Fibroblast of pulmonary artery (primary cell): ENCODE measurements at regions not wholly inside any gene's neighbourhood (a gene's known extent, or its start where the extent isn't known, plus 50 kb on each side); places are given as distances from the start of the nearest gene placed in this dataset.

Source experiments
- DNase-seq: peaks from one replicate; pipeline ENCODE4 v3.0.0-alpha.2; 2010; ENCODE audit warnings: low read depth
- H3K4me3 ChIP-seq: replicated peaks from 2 replicates; pipeline ENCODE4 v1.5.1; 2011; ENCODE audit warnings: low read depth, mild to moderate bottlenecking, control low read depth, low read length, moderate library complexity
- TF ChIP-seq, protein P1 (sequence below): IDR thresholded peaks from 2 replicates; pipeline ENCODE4 v1.5.1; 2011; ENCODE audit warnings: mild to moderate bottlenecking, control low read depth, low read length, inconsistent platforms; ENCODE audit errors: missing control alignments

DNA sequence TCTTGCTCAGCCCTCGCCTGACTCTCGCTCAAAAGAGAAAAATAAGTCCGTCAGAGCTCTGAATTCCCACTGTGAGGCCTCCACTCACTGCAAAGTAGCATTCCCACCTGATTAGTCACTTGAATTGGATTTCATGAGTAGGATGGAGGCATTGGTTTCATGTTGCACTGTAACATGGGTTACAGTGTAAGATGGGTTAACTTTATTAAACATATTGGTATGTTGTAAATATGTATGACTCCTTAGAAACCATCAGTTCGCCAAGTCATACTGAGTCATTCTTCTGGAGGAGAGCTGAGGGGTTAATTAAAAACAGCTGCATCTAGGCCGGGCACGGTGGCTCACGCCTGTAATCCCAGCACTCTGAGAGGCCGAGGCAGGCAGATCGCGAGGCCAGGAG is 93.8 kb upstream of the BNC2 start:
- no peak overlapping the region for H3K4me3 ChIP-seq
- peak; percentile 57 for DNase-seq
- TF ChIP-seq, protein P1, sequence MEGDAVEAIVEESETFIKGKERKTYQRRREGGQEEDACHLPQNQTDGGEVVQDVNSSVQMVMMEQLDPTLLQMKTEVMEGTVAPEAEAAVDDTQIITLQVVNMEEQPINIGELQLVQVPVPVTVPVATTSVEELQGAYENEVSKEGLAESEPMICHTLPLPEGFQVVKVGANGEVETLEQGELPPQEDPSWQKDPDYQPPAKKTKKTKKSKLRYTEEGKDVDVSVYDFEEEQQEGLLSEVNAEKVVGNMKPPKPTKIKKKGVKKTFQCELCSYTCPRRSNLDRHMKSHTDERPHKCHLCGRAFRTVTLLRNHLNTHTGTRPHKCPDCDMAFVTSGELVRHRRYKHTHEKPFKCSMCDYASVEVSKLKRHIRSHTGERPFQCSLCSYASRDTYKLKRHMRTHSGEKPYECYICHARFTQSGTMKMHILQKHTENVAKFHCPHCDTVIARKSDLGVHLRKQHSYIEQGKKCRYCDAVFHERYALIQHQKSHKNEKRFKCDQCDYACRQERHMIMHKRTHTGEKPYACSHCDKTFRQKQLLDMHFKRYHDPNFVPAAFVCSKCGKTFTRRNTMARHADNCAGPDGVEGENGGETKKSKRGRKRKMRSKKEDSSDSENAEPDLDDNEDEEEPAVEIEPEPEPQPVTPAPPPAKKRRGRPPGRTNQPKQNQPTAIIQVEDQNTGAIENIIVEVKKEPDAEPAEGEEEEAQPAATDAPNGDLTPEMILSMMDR, result no peak

DNA sequence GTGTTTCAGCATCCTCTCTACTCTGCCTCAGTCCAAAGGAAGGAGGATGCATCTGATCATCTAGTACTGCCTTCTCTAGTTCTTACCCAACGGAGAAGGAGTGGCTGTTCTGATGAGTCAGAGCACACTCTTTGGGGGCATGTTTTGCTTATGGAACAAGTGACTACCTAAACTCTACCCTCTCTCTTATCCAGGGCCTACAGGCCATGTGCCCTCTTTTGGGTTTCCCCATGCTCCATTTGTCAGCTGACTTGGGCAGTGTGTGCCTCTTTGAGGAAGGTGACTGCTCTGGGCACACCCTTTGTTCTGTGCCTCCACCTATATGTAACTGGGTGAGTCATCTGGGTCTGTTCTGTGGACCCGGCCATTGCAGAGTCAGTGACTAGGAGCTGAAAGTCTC is 89.6 kb upstream of the BNC2 start:
- H3K4me3 ChIP-seq, result no peak overlapping the region
- DNase-seq, result peak; percentile 21
- TF ChIP-seq, protein P1, result no peak

DNA sequence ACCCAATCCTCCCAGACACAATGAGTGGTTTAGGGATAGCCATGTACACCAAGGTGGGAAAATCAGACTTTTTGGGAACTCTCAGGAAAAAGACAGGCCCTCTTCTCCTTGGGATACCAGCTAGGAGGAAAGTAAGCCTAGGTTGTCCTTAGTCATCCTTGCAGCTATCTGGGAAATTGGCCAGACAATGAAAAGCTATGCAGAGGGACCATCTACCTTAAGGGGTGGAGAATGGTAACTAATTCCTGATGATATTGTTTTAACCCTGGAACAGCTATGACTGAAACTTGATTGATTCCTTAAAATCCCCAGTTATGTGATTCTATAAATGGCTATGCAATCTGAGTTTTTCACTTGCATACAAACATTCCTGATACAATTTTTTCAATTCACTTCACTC is 88.9 kb upstream of the BNC2 start:
- no peak for DNase-seq
- no peak overlapping the region for H3K4me3 ChIP-seq
- TF ChIP-seq, protein P1, result no peak

DNA sequence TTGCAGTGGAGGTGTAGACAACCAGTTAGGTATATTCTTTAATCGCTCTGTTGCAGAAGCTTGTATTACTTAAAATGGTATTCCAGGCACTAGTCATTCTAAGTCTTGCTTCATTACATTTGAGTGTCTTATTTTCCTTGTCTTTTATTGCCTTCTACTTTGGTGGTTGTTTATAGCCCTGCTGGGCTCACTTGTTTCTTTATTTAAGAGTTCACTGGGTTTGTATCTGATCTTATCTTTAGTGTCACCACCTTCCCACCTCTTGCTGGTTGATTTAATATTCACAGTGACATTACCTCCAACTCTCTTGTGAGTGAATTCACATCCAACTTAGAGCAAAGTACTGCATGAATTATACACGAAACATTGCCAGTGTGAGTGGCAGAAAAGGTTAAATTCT is 83.6 kb upstream of the BNC2 start:
- H3K4me3 ChIP-seq, result no peak overlapping the region
- TF ChIP-seq, protein P1, result no peak
- DNase-seq, result no peak

DNA sequence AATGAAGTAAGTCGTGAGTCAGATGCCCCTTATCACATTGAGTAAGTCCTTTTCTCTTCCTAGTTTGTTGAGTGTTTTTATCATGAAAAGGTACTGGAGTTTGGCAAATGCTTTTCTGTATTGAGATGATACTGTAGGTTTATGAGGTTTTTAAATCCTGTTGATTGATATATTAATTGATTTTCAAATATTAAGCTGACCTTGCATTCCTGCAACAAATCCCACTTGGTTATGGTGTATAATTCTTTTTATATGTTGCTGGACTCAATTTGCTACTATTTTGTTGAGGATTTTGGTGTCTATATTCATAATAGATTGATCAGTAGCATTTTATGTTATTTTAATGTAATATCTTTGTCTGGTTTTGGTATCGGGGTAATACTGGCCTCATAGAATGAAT is 81.0 kb upstream of the BNC2 start:
- TF ChIP-seq, protein P1, result no peak
- no peak for DNase-seq
- H3K4me3 ChIP-seq, result no peak overlapping the region

DNA sequence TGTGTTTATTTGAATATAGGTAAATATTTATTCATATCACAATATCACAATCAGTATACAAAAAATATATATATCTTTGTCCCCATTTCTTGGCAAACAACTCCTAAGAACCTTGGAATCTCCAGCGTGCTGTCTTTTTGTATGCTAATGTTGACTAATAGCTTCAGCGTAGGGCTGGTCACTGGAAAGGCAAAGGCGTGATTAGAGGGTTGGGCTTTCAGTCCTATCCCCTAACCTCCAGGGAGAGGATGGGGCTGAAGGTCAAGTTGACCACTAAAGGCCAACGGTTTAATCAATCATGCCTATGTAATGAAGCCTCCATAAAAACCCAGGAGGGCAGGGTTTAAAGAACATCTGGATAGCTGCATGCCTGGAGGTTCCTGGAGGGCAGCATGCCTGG is 79.6 kb upstream of the BNC2 start:
- no peak for DNase-seq
- H3K4me3 ChIP-seq, result no peak overlapping the region
- TF ChIP-seq, protein P1, result no peak

DNA sequence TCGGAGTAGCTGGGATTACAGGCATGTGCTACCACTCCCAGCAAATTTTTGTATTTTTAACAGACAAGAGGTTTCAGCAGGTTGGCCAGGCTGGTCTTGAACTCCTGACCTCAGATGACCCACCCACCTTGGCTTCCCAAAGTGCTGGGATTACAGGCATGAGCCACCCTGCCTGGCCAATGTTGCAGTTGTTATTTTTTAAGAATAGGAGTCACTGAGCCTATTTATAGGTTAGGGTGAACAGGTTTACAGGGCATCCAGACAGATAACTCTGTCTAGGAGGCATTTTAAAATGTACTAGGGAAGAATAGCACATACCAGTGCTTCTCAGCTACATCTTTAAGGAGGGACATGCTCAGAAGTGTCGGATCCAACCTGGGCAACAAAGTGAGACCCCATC is 60.1 kb upstream of the BNC2 start:
- TF ChIP-seq, protein P1, result no peak

More for the DNA sequence above, 60.1 kb upstream of the BNC2 start:
- H3K4me3 ChIP-seq, result no peak overlapping the region
- no peak for DNase-seq
